Right lobe of liver (tissue), 4 donors: ENCODE measurements at regions not wholly inside any gene's neighbourhood (a gene's known extent, or its start where the extent isn't known, plus 50 kb on each side); places are given as distances from the start of the nearest gene placed in this dataset.

ENCODE experiments used
- CTCF ChIP-seq, 4 donors: fragments of 200-600 bp in 3 of 4; fragments of 450-650 bp in 1 of 4; IDR thresholded peaks; one replicate each; pipeline versions ENCODE4 v1.5.1 to v1.8.0; 2016 to 2022; ENCODE audit warnings: antibody characterized with exemption in 4 of 4, mild to moderate bottlenecking in 2 of 4
- POLR2A ChIP-seq: fragments of 450-650 bp; IDR thresholded peaks from one replicate; pipeline ENCODE4 v1.6.1; 2017; ENCODE audit warnings: antibody characterized with exemption, mild to moderate bottlenecking
- donor health status: DM: no; HTN: no; CAD: no.
- donor health status: DM: no; HTN: no; CAD: no.
- donor health status: DM: no; HTN: yes; CAD: no.

DNA sequence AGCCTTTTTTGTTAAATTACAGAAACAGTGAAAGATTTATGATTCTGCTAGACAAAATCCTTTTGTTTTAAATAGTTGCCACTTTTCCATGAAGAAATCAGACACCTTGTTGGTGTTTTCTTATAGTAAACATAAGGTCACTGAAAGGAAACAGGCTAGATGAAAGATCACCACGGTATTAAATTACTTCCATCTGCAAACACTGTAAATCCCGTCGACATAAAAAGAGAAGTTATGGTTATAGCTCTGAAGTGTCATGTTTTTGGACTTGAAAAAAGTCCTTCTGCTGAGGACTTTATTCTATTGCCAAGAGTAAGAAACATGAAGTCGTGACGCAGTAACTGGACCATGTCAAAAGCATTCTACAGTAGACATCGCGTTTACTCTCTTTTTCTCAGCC, 567.6 kb upstream of the SLIT2 start:
- TF ChIP-seq POLR2A: no peak
- TF ChIP-seq CTCF (IDR thresholded peaks at IDR 0.05): no peak
